GM12878 (cell line): ENCODE measurements at regions not wholly inside any gene's neighbourhood (a gene's known extent, or its start where the extent isn't known, plus 50 kb on each side); places are given as distances from the start of the nearest gene placed in this dataset.
"Not testable (repeated sequence)": the region's sequence is repeated elsewhere in the genome, so short reads cannot be mapped to it uniquely, and the experiment has no call there.

Source experiments
- ATAC-seq: fragments of 200-7000 bp; cut with Tn5 transposase; 3 replicates; pipeline ENCODE4 v1.9.1; 2020; ENCODE audit warnings: mild to moderate bottlenecking, moderate library complexity
- BruUV-seq: library from RNA; stranded (reverse); fragments of 400-500 nt; replicated peaks from 2 replicates; lab custom pipeline; 2021; lab: Mats Ljungman, UMichigan
- CTCF ChIA-PET: fragments of 300-600 bp; sonication (Branson Sonifier 250); formaldehyde crosslinking; extraction: SDS; loops from one replicate; lab custom pipeline; 2021; ENCODE audit warnings: inconsistent platforms; lab: Yijun Ruan, JAX
- POLR2A ChIA-PET: fragments of 350-600 bp; formaldehyde crosslinking; extraction: SDS; loops from one replicate; lab custom pipeline; 2021; ENCODE audit warnings: inconsistent platforms; lab: Charles Lee
- RAD21 ChIA-PET: fragments of 300-600 bp; sonication (Branson Sonifier 250); formaldehyde crosslinking; loops from one replicate; lab custom pipeline; 2023; ENCODE audit warnings: antibody characterized with exemption; ENCODE audit not compliant: unreplicated experiment; lab: Charles Lee
- SMC1A ChIA-PET: fragments of 300-600 bp; sonication (Branson Sonifier 250); formaldehyde crosslinking; loops from one replicate; lab custom pipeline; 2023; ENCODE audit not compliant: unreplicated experiment, uncharacterized antibody; lab: Charles Lee
- DNase-seq: peaks from one replicate; pipeline ENCODE4 v3.0.0-alpha.2; 2011; ENCODE audit warnings: low read depth, low spot score
- FAIRE-seq: peaks from 3 replicates; lab custom pipeline; 2011; peaks lifted over from hg19 to GRCh38; lab: Jason Lieb, UNC
- H2AFZ ChIP-seq: 2 replicates; pipeline ENCODE4 v1.6.0; 2011; ENCODE audit warnings: low read depth, low read length, control low read depth; ENCODE audit not compliant: control insufficient read depth
- H3K27ac ChIP-seq: 2 replicates; pipeline ENCODE4 v1.5.1; 2011; ENCODE audit warnings: control low read depth; ENCODE audit not compliant: control insufficient read depth, insufficient read depth
- H3K27me3 ChIP-seq, 2 experiments: replicated peaks in 1 of 2; 2 replicates each; pipeline versions ENCODE4 v1.6.0 to v1.6.1; 2011; ENCODE audit warnings: low read length in 1 of 2; ENCODE audit not compliant: control insufficient read depth in 2 of 2, insufficient read depth in 2 of 2
- H3K36me3 ChIP-seq, 2 experiments: 2 replicates each; pipeline ENCODE4 v1.5.1; 2011; ENCODE audit warnings: low read length in 1 of 2; ENCODE audit not compliant: control insufficient read depth in 2 of 2, insufficient read depth in 2 of 2
- H3K4me1 ChIP-seq: 2 replicates; pipeline ENCODE4 v1.6.1; 2011; ENCODE audit warnings: mild to moderate bottlenecking, low read length, moderate library complexity, mixed read lengths; ENCODE audit not compliant: control insufficient read depth, insufficient read depth
- H3K4me2 ChIP-seq: 2 replicates; pipeline ENCODE4 v1.6.0; 2011; ENCODE audit warnings: control low read depth; ENCODE audit not compliant: control insufficient read depth, insufficient read depth
- H3K4me3 ChIP-seq: fragments of 200-600 bp; sonication (generic); 2 replicates; pipeline ENCODE4 v1.5.1; 2016
- H3K79me2 ChIP-seq: 2 replicates; pipeline ENCODE4 v1.6.0; 2011; ENCODE audit warnings: low read length; ENCODE audit not compliant: control insufficient read depth, insufficient read depth
- H3K9ac ChIP-seq: 2 replicates; pipeline ENCODE4 v1.8.0; 2011; ENCODE audit warnings: low read length, control low read depth, mixed read lengths; ENCODE audit not compliant: control insufficient read depth, insufficient read depth
- H3K9me3 ChIP-seq: replicated peaks from 3 replicates; pipeline ENCODE4 v1.5.1; 2011; ENCODE audit warnings: mild to moderate bottlenecking, low read length; ENCODE audit not compliant: control insufficient read depth, insufficient read depth
- H4K20me1 ChIP-seq: 2 replicates; pipeline ENCODE4 v1.6.0; 2011; ENCODE audit not compliant: control insufficient read depth, insufficient read depth
- whole genome bisulfite sequencing: methylation state at CpG from one replicate; pipeline ENCODE4 v1.1.6; 2016; ENCODE audit warnings: low lambda C conversion rate; ENCODE audit not compliant: insufficient replicate concordance, insufficient coverage; ENCODE audit errors: missing lambda C conversion rate; 5-methylcytosine and 5-hydroxymethylcytosine counted together
- in situ Hi-C: fragments of 300-500 bp; cut with MboI; formaldehyde crosslinking; loops from 9 replicates; pipeline ENCODE4 v1.14.3; 2018; ENCODE audit warnings: mixed read lengths
- intact Hi-C: fragments of 100-400 bp; cut with micrococcal nuclease; formaldehyde crosslinking; loops from one replicate; pipeline ENCODE4 v1.14.2; 2022; ENCODE audit not compliant: unreplicated experiment

GRCh38 chr2:91527056-91527455 lies 2835.6 kb downstream of the RPIA start:
- in situ Hi-C loops, intact Hi-C loops, H3K4me3 ChIP-seq, RAD21 ChIA-PET, BruUV-seq, H3K36me3 ChIP-seq, POLR2A ChIA-PET, DNase-seq, CTCF ChIA-PET, H3K27ac ChIP-seq, H3K79me2 ChIP-seq, FAIRE-seq, ATAC-seq, H3K9ac ChIP-seq, H3K27me3 ChIP-seq, H4K20me1 ChIP-seq, H3K9me3 ChIP-seq, H3K4me2 ChIP-seq, SMC1A ChIA-PET, H3K4me1 ChIP-seq, H2AFZ ChIP-seq: not testable (repeated sequence)
- 34% methylated on average over 2 of the region's 2 CpGs for WGBS

- POLR2A ChIA-PET, H2AFZ ChIP-seq, DNase-seq, intact Hi-C loops, CTCF ChIA-PET, H3K4me2 ChIP-seq, H3K9me3 ChIP-seq, H4K20me1 ChIP-seq, H3K36me3 ChIP-seq, SMC1A ChIA-PET, in situ Hi-C loops, RAD21 ChIA-PET, H3K79me2 ChIP-seq, FAIRE-seq, BruUV-seq, H3K9ac ChIP-seq, H3K27ac ChIP-seq, ATAC-seq, H3K27me3 ChIP-seq, H3K4me3 ChIP-seq, H3K4me1 ChIP-seq: not testable (repeated sequence)
- 60% methylated on average over 7 of the region's 7 CpGs for WGBS
Observed at GRCh38 chr2:91527491-91528031, 2836.1 kb downstream of the RPIA start.

- H3K27ac ChIP-seq, ATAC-seq, H3K9me3 ChIP-seq, in situ Hi-C loops, H2AFZ ChIP-seq, H3K9ac ChIP-seq, H3K27me3 ChIP-seq, H3K4me1 ChIP-seq, DNase-seq, BruUV-seq, FAIRE-seq, CTCF ChIA-PET, SMC1A ChIA-PET, H3K79me2 ChIP-seq, H4K20me1 ChIP-seq, POLR2A ChIA-PET, RAD21 ChIA-PET, H3K36me3 ChIP-seq, H3K4me2 ChIP-seq, H3K4me3 ChIP-seq, intact Hi-C loops: not testable (repeated sequence)
- 33% methylated on average over 2 of the region's 2 CpGs for WGBS
Observed at GRCh38 chr2:91528361-91528760, 2836.9 kb downstream of the RPIA start.

- CTCF ChIA-PET, H3K4me2 ChIP-seq, H2AFZ ChIP-seq, H3K9me3 ChIP-seq, H3K27me3 ChIP-seq, H3K4me1 ChIP-seq, RAD21 ChIA-PET, FAIRE-seq, H3K4me3 ChIP-seq, intact Hi-C loops, H3K79me2 ChIP-seq, POLR2A ChIA-PET, in situ Hi-C loops, DNase-seq, BruUV-seq, H4K20me1 ChIP-seq, H3K36me3 ChIP-seq, H3K9ac ChIP-seq, H3K27ac ChIP-seq, SMC1A ChIA-PET, ATAC-seq: not testable (repeated sequence)
- 13% methylated on average over 5 of the region's 7 CpGs for WGBS
Observed at GRCh38 chr2:91536109-91536508, 2844.6 kb downstream of the RPIA start.
